Breast epithelium (tissue), 4 donors: ENCODE measurements at regions not wholly inside any gene's neighbourhood (a gene's known extent, or its start where the extent isn't known, plus 50 kb on each side); places are given as distances from the start of the nearest gene placed in this dataset.
"Not testable (repeated sequence)": the region's sequence is repeated elsewhere in the genome, so short reads cannot be mapped to it uniquely, and the experiment has no call there.

Experiments
- DNase-seq, 2 donors: peaks; one replicate each; pipeline ENCODE4 v3.0.0-alpha.2; 2019; ENCODE audit warnings: low spot score in 2 of 2
- H3K27ac ChIP-seq, 2 donors: fragments of 200-600 bp; sonication (generic) in 1 of 2; one replicate each; pipeline ENCODE4 v1.5.1; 2016 to 2019; ENCODE audit warnings: mild to moderate bottlenecking in 1 of 2
- H3K27me3 ChIP-seq, 2 donors: fragments of 200-600 bp; sonication (generic) in 1 of 2; one replicate each; pipeline versions ENCODE4 v1.5.1 to v1.6.0; 2017 to 2019; ENCODE audit warnings: control low read depth in 1 of 2, mild to moderate bottlenecking in 1 of 2
- H3K36me3 ChIP-seq: fragments of 200-600 bp; one replicate; pipeline ENCODE4 v1.5.1; 2019
- H3K4me1 ChIP-seq, 2 donors: fragments of 200-600 bp; sonication (generic); one replicate each; pipeline ENCODE4 v1.5.1; 2016 to 2019; ENCODE audit warnings: control low read depth in 1 of 2
- H3K4me3 ChIP-seq, 3 donors: fragments of 200-600 bp; sonication (generic); 1 replicate in 2 of 3; 2 replicates in 1 of 3; pipeline ENCODE4 v1.5.1; 2016 to 2019; ENCODE audit warnings: mild to moderate bottlenecking in 3 of 3, moderate library complexity in 2 of 3
- H3K9me3 ChIP-seq, 2 donors: fragments of 200-600 bp; sonication (generic) in 1 of 2; one replicate each; pipeline ENCODE4 v1.5.1; 2016 to 2019; ENCODE audit warnings: control low read depth in 1 of 2
- CTCF ChIP-seq, 3 donors: fragments of 450-650 bp; IDR thresholded peaks; one replicate each; pipeline ENCODE4 v1.5.1; 2016 to 2017; ENCODE audit warnings: antibody characterized with exemption in 3 of 3, mild to moderate bottlenecking in 3 of 3, moderate library complexity in 3 of 3
- POLR2A ChIP-seq: fragments of 450-650 bp; IDR thresholded peaks from one replicate; pipeline ENCODE4 v1.6.1; 2016; ENCODE audit warnings: antibody characterized with exemption, mild to moderate bottlenecking, moderate library complexity
- POLR2AphosphoS5 ChIP-seq, 3 donors: sonication (generic); formaldehyde crosslinking; IDR thresholded peaks; one replicate each; pipeline ENCODE4 v1.6.1; 2017; ENCODE audit warnings: antibody characterized with exemption in 3 of 3
- intact Hi-C: fragments of 100-400 bp; cut with DNase I; formaldehyde crosslinking; loops from one replicate; pipeline ENCODE4 v1.15.1; 2023; ENCODE audit warnings: low total_unique reads

- H3K36me3 ChIP-seq: no peaks in the 10 kb centered on the region
- no peak overlapping the region for H3K27ac ChIP-seq
- intact Hi-C loops: no loop called here
- H3K4me1 ChIP-seq: no peaks in the 10 kb centered on the region
- H3K9me3 ChIP-seq: no peaks in the 10 kb centered on the region
- TF ChIP-seq POLR2AphosphoS5 (IDR thresholded peaks at IDR 0.05) (no peak), POLR2A (no peak), CTCF (IDR thresholded peaks at IDR 0.05) (no peak)
- no peaks in the 10 kb centered on the region for H3K27me3 ChIP-seq
- no peak for DNase-seq
- no peak overlapping the region for H3K4me3 ChIP-seq
Measured at GRCh38 chr2:190150413-190150812, 87.9 kb upstream of the MSTN start.

GRCh38 chr2:190149908-190150307 lies 87.4 kb upstream of the MSTN start:
- intact Hi-C loops: no loop called here
- no peaks in the 10 kb centered on the region for H3K9me3 ChIP-seq
- no peak overlapping the region for H3K27ac ChIP-seq
- H3K4me3 ChIP-seq: no peak overlapping the region
- no peaks in the 10 kb centered on the region for H3K27me3 ChIP-seq
- no peaks in the 10 kb centered on the region for H3K36me3 ChIP-seq
- no peak for TF ChIP-seq POLR2AphosphoS5 (IDR thresholded peaks at IDR 0.05)
- no peak for TF ChIP-seq CTCF (IDR thresholded peaks at IDR 0.05)
- TF ChIP-seq POLR2A: no peak
- no peaks in the 10 kb centered on the region for H3K4me1 ChIP-seq
- DNase-seq: no peak

DNA sequence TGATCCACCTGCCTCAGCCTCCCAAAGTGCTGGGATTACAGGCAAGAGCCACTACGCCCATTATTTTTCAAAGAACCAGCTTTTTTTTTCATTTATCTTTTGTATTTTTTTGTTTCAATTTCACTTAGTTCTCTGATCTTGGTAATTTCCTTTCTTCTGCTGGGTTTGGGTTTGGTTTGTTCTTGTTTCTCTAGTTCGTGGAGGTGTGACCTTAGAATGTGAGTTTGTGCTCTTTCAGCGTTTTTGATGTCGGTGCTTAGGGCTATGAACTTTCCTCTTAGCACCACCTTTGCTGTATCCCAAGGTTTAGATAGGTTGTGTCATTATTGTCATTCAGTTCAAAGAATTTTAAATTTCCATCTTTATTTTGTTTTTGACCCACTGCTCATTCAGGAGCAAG lies 86.7 kb upstream of the MSTN start:
- Histone ChIP-seq H3K9me3 (no peaks in the 10 kb centered on the region), H3K4me1 (no peaks in the 10 kb centered on the region), H3K4me3 (no peak overlapping the region), H3K27me3 (no peaks in the 10 kb centered on the region), H3K36me3 (no peaks in the 10 kb centered on the region), H3K27ac (no peak overlapping the region)
- no peak for DNase-seq
- no peak for TF ChIP-seq POLR2A
- no peak for TF ChIP-seq POLR2AphosphoS5 (IDR thresholded peaks at IDR 0.05)
- TF ChIP-seq CTCF (IDR thresholded peaks at IDR 0.05): no peak
- intact Hi-C loops: no loop called here

DNA sequence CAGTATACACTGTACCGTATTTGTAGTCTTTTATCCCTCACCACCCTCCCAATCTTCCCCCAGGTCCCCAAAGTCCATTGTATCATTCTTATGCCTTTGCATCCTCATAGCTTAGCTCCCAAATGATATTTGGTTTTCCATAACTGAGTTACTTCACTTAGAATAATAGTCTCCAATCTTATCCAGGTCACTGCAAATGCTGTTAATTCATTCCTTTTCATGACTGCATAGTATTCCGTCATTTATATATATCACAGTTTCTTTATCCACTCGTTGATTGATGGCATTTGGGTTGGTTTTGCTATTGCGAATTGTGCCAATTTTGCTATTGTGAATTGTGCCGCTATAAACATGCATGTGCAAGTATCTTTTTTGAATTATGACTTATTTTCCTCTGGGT lies 83.6 kb upstream of the MSTN start:
- intact Hi-C loops: not testable (repeated sequence)

DNA sequence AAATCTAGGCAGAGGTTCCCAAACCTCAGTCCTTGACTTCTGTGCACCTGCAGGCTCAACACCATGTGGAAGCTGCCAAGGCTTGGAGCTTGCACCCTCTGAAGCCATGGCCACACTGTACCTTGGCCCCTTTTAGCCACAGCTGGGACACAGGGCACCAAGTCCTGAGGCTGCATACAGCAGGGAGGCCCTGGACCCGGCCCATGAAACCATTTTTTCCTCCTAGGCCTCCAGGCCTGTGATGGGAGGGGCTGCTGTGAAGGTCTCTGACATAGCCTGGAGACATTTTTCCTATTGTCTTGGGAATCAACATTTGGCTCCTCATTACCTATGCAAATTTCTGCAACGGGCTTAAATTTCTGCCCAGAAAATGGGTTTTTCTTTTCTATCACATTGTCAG lies 77.9 kb upstream of the MSTN start:
- H3K9me3 ChIP-seq, H3K4me3 ChIP-seq, intact Hi-C loops: not testable (repeated sequence)

More for the DNA sequence above, 83.6 kb upstream of the MSTN start:
- H3K4me1 ChIP-seq, H3K36me3 ChIP-seq, H3K27ac ChIP-seq, H3K4me3 ChIP-seq, DNase-seq, H3K9me3 ChIP-seq, H3K27me3 ChIP-seq: not testable (repeated sequence)

GRCh38 chr2:190139371-190139770 lies 76.8 kb upstream of the MSTN start:
- Histone ChIP-seq H3K27me3 (no peaks in the 10 kb centered on the region), H3K27ac (no peak overlapping the region), H3K4me1 (no peaks in the 10 kb centered on the region), H3K36me3 (no peaks in the 10 kb centered on the region), H3K9me3 (peaks cover 7 to 10% of the 10 kb centered on the region in 2 donors), H3K4me3 (no peak overlapping the region)
- no peak for DNase-seq
- intact Hi-C loops: no loop called here
- no peak for TF ChIP-seq CTCF (IDR thresholded peaks at IDR 0.05)
- no peak for TF ChIP-seq POLR2AphosphoS5 (IDR thresholded peaks at IDR 0.05)
- TF ChIP-seq POLR2A: no peak

More for the DNA sequence above, 77.9 kb upstream of the MSTN start:
- H3K36me3 ChIP-seq, H3K4me1 ChIP-seq, DNase-seq, H3K27me3 ChIP-seq, H3K27ac ChIP-seq: not testable (repeated sequence)
